HL-60 (cell line): ENCODE measurements at regions not wholly inside any gene's neighbourhood (a gene's known extent, or its start where the extent isn't known, plus 50 kb on each side); places are given as distances from the start of the nearest gene placed in this dataset.

Experiments used
- POLR2AphosphoS5 ChIP-seq: IDR thresholded peaks from 2 replicates; pipeline ENCODE4 v1.6.1; 2012; ENCODE audit warnings: low read depth
- SPI1 ChIP-seq: IDR thresholded peaks from 2 replicates; pipeline ENCODE4 v1.6.1; 2012; ENCODE audit warnings: low read depth, mild to moderate bottlenecking, borderline replicate concordance
- TF ChIP-seq, protein P1 (sequence below): IDR thresholded peaks from one replicate; pipeline ENCODE4 v1.5.1; 2011; ENCODE audit warnings: low read length, control low read depth, inconsistent platforms; ENCODE audit not compliant: insufficient read depth
- TF ChIP-seq, protein P2 (sequence below): IDR thresholded peaks from 2 replicates; pipeline ENCODE4 v1.6.1; 2012; ENCODE audit warnings: low read depth; ENCODE audit not compliant: insufficient replicate concordance

DNA sequence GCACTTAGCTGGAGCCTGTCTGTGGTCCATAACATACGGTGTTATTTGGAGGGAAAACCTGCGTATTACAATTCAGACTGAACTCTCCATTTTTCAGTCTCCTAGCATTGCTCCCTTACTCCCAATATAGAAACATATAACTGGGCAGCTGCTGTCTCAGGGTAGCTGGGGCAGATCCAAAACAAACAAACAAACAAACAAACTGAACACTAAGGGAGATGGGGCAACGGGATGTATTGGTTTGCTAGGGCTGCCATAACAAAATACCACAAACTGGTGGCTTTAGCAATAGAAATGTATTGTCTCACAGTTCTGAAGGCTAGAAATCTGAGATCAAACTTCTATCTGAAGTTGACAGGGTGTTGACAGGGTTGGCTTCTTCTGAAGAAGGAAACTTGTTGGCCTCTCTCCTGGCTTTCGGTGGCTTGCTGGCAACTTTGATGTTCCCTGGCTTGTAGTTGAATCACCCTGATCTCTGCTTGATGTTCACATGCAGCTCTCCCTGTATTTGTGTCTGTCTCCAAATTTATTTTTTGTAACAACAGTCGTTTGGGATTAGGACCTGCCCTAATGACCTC, 329.3 kb upstream of the ZNF804A start:
- TF ChIP-seq, protein P1, sequence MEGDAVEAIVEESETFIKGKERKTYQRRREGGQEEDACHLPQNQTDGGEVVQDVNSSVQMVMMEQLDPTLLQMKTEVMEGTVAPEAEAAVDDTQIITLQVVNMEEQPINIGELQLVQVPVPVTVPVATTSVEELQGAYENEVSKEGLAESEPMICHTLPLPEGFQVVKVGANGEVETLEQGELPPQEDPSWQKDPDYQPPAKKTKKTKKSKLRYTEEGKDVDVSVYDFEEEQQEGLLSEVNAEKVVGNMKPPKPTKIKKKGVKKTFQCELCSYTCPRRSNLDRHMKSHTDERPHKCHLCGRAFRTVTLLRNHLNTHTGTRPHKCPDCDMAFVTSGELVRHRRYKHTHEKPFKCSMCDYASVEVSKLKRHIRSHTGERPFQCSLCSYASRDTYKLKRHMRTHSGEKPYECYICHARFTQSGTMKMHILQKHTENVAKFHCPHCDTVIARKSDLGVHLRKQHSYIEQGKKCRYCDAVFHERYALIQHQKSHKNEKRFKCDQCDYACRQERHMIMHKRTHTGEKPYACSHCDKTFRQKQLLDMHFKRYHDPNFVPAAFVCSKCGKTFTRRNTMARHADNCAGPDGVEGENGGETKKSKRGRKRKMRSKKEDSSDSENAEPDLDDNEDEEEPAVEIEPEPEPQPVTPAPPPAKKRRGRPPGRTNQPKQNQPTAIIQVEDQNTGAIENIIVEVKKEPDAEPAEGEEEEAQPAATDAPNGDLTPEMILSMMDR: no peak
- no peak for TF ChIP-seq POLR2AphosphoS5
- TF ChIP-seq, protein P2, sequence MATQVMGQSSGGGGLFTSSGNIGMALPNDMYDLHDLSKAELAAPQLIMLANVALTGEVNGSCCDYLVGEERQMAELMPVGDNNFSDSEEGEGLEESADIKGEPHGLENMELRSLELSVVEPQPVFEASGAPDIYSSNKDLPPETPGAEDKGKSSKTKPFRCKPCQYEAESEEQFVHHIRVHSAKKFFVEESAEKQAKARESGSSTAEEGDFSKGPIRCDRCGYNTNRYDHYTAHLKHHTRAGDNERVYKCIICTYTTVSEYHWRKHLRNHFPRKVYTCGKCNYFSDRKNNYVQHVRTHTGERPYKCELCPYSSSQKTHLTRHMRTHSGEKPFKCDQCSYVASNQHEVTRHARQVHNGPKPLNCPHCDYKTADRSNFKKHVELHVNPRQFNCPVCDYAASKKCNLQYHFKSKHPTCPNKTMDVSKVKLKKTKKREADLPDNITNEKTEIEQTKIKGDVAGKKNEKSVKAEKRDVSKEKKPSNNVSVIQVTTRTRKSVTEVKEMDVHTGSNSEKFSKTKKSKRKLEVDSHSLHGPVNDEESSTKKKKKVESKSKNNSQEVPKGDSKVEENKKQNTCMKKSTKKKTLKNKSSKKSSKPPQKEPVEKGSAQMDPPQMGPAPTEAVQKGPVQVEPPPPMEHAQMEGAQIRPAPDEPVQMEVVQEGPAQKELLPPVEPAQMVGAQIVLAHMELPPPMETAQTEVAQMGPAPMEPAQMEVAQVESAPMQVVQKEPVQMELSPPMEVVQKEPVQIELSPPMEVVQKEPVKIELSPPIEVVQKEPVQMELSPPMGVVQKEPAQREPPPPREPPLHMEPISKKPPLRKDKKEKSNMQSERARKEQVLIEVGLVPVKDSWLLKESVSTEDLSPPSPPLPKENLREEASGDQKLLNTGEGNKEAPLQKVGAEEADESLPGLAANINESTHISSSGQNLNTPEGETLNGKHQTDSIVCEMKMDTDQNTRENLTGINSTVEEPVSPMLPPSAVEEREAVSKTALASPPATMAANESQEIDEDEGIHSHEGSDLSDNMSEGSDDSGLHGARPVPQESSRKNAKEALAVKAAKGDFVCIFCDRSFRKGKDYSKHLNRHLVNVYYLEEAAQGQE: no peak
- no peak for TF ChIP-seq SPI1
